Naive thymus-derived CD8-positive, alpha-beta T cell (primary cell): ENCODE measurements at regions not wholly inside any gene's neighbourhood (a gene's known extent, or its start where the extent isn't known, plus 50 kb on each side); places are given as distances from the start of the nearest gene placed in this dataset.
A peak's percentile ranks its signal among the peaks of the same experiment; 100 is the strongest.

Source experiments
- ATAC-seq, 2 donors: fragments of 150-1000 bp; cut with Tn5 transposase in 1 of 2; sonication (Bioruptor Pico), chemical (Tn5 transposase) in 1 of 2; 1 replicate in 1 of 2; 2 replicates in 1 of 2; pipeline ENCODE4 v1.10.0; 2021; ENCODE audit warnings: mild to moderate bottlenecking in 2 of 2, moderate library complexity in 2 of 2
- POLR2A ChIA-PET: fragments of 350-600 bp; sonication (Branson Sonifier 250); formaldehyde crosslinking; loops from one replicate; lab custom pipeline; 2021; ENCODE audit warnings: antibody characterized with exemption; lab: Charles Lee
- DNase-seq, 10 donors: peaks; one replicate each; pipeline versions ENCODE4 v3.0.0 to v3.0.0-alpha.2; 2020 to 2022
- H3K27ac Mint-ChIP-seq, 10 donors: one replicate each; pipeline ENCODE4 v1.8.0; 2020 to 2022; ENCODE audit warnings: mild to moderate bottlenecking in 10 of 10, mixed read lengths in 10 of 10, moderate library complexity in 4 of 10, inconsistent platforms in 1 of 10
- H3K27me3 Mint-ChIP-seq, 5 donors: one replicate each; pipeline ENCODE4 v1.8.0; 2021 to 2022; ENCODE audit warnings: mixed read lengths in 5 of 5
- H3K36me3 Mint-ChIP-seq, 3 donors: one replicate each; pipeline ENCODE4 v1.8.0; 2020 to 2022; ENCODE audit warnings: mixed read lengths in 3 of 3, mild to moderate bottlenecking in 2 of 3, inconsistent platforms in 1 of 3
- H3K4me1 Mint-ChIP-seq, 4 donors: one replicate each; pipeline ENCODE4 v1.8.0; 2021 to 2022; ENCODE audit warnings: mixed read lengths in 4 of 4
- H3K4me3 Mint-ChIP-seq, 10 donors: one replicate each; pipeline ENCODE4 v1.8.0; 2020 to 2022; ENCODE audit warnings: mild to moderate bottlenecking in 10 of 10, mixed read lengths in 10 of 10, moderate library complexity in 6 of 10, inconsistent platforms in 1 of 10
- H3K9me3 Mint-ChIP-seq, 9 donors: one replicate each; pipeline ENCODE4 v1.8.0; 2020 to 2022; ENCODE audit warnings: mixed read lengths in 9 of 9, mild to moderate bottlenecking in 3 of 9, inconsistent platforms in 1 of 9, moderate library complexity in 1 of 9

DNA sequence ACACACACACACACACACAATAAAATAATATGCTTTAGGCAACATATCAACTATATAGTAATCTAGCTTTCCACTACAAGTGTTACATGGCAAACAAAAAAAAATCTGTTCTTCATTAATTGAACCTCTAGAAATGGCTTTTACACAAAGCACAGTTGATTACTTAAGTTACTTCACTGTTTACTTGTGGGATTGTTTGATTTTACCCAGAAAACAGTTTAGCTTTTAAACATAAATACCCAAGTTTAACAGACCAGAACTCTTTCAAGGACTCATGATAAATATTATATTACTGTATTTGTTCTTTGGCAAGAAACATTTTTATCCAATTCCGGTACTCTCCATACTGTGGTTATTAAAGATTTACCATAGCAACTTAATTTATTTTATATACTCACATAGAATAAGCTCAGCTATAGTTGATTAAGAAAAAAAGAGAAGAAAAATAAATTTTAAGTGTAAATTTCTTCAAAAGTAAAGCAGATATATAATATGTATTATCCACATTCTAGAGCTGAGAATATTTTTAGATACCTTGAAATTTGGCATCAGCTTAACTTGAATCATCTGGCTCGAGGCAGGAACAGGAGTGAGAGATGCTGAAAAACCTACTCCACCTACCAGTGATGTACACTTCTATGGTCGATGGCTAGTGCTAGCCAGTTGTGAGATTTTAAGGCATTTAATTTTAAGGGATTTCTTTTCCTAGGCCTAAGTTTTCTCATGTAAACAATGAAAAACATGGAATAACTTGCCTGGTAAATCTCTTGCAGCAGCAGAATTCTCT lies 126.0 kb downstream of the BTG1 start:
- H3K27ac Mint-ChIP-seq: peak overlapping the region in 4 of 10 donors; percentile 13 to 37 (median 23)
- H3K4me1 Mint-ChIP-seq: peaks cover 17 to 36% (median 29%) of the 10 kb centered on the region in 4 donors
- DNase-seq (no peak), ATAC-seq (no peak)
- H3K9me3 Mint-ChIP-seq: peaks cover 0 to 23% (median 4%) of the 10 kb centered on the region in 9 donors
- no peaks in the 10 kb centered on the region for H3K27me3 Mint-ChIP-seq
- POLR2A ChIA-PET: no interaction called here
- peaks cover 0 to 19% (median 14%) of the 10 kb centered on the region in 3 donors for H3K36me3 Mint-ChIP-seq
- H3K4me3 Mint-ChIP-seq: no peak overlapping the region

DNA sequence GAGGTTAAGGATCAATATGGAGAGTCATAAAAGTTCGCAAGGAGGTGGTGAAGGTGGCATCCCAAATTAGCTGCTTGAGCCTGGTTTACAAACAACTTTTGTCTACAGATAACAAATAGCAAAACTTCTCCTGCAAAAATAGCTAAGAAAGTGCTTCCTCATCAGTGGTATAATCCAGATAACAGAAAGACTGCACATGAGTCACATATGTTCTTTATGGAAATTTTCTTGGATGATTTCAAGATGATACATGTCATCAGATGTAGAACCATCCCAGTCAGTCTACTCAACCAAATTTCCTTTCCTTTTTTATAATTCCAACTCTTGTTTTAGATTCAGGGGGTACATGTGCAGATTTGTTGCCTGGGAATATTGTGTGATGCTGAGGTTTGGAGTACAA lies 133.0 kb downstream of the BTG1 start:
- H3K36me3 Mint-ChIP-seq: peaks cover 0 to 17% (median 5%) of the 10 kb centered on the region in 3 donors
- ATAC-seq (no peak), DNase-seq (no peak)
- no peaks in the 10 kb centered on the region for H3K27me3 Mint-ChIP-seq
- peak overlapping the region in 2 of 10 donors; percentile 8 to 39 for H3K4me3 Mint-ChIP-seq
- peaks cover 0 to 13% (median 3%) of the 10 kb centered on the region in 9 donors for H3K9me3 Mint-ChIP-seq
- POLR2A ChIA-PET: interaction anchor here (1.0 to 1.6 kb wide), 5 partner anchors 10 to 147 kb away, joined by 3 to 4 read pairs (median 3); partner anchors contain the start of gene BTG1
- peaks cover 24 to 52% (median 47%) of the 10 kb centered on the region in 4 donors for H3K4me1 Mint-ChIP-seq
- H3K27ac Mint-ChIP-seq: peak overlapping the region in 9 of 10 donors; percentile 7 to 92 (median 73)

DNA sequence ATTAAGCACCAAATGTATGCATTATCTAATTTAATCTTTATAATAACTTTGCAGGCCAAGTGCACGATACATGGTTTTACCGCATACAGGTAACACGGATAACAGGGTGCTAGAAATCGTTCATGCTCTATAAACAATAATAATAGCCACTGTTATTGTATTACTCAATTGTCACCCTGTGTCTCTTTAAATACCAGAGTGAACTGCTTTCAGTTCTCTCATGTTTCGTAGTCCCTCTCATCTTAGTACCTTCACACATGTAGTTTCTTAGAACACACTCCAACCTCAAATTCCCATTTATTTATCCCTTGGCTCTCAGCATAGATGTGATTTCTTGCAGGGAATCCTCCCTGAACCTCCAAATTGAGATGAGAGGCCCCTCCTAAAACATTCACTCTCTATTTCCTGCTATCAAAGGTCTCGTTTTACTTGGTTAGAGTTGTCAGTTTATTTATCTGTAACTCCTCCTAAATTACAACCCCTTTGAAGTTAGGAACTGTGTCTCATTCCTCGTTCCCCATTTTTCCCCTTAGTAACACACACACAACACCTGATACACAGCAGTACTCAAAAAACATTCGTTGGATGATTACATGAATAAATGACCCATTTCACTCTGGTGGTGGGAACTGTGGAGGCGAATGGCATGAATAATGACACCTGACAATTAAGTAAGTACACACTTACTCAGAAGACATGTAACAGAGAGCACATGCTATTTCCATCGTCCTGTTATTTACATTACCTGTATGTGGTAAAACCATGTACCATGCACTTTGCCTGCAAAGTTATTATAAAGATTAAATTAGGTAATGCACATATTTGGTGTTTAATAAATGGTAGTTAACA lies 134.6 kb downstream of the BTG1 start:
- DNase-seq (peak in 1 of 10 donors; percentile 20), ATAC-seq (peak; percentile 56 to 59)
- H3K4me1 Mint-ChIP-seq: peaks cover 30 to 62% (median 52%) of the 10 kb centered on the region in 4 donors

DNA sequence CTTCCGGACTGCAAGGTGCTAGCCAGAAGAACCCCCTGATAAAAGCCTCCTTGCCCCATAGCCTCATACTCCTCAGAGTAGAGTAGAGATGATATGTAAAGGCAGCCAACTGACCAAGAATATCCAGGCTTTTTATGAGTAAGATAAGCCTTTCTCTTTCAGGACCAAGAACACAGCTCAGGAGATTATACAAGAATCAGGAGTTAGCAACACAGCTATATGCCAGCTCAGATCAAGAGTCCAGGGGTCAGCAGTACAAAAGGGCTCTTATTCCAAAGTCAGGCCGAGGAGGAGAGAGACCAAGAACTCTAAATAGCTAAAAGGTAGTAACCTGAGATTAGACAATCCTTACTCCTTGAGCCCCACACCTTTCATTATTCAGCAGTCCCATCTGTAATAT lies 135.3 kb downstream of the BTG1 start:
- H3K36me3 Mint-ChIP-seq: peaks cover 0 to 11% (median 7%) of the 10 kb centered on the region in 3 donors
- no peak for DNase-seq
- peak overlapping the region; percentile 69 to 92 (median 86) for H3K27ac Mint-ChIP-seq
- no peak for ATAC-seq
- H3K4me3 Mint-ChIP-seq: peak overlapping the region in 9 of 10 donors; percentile 12 to 45 (median 39)
- peaks cover 0 to 11% (median 3%) of the 10 kb centered on the region in 9 donors for H3K9me3 Mint-ChIP-seq
- peaks cover 31 to 64% (median 55%) of the 10 kb centered on the region in 4 donors for H3K4me1 Mint-ChIP-seq
- POLR2A ChIA-PET: interaction anchor here (0.9 to 2.4 kb wide), 4 partner anchors 10 to 134 kb away, joined by 4 to 13 read pairs (median 4); no protein-coding TSS in a partner anchor
- no peaks in the 10 kb centered on the region for H3K27me3 Mint-ChIP-seq

More for the DNA sequence above, 134.6 kb downstream of the BTG1 start:
- Mint-ChIP-seq H3K9me3 (peaks cover 0 to 9% (median 3%) of the 10 kb centered on the region in 9 donors), H3K27ac (peak overlapping the region; percentile 83 to 94 (median 91)), H3K4me3 (peak overlapping the region; percentile 54 to 87 (median 81)), H3K36me3 (peaks cover 0 to 14% (median 4%) of the 10 kb centered on the region in 3 donors), H3K27me3 (no peaks in the 10 kb centered on the region)
- POLR2A ChIA-PET: interaction anchor here (0.6 to 2.4 kb wide), 5 partner anchors 12 to 135 kb away, joined by 3 to 13 read pairs (median 4); partner anchors contain the start of gene BTG1

DNA sequence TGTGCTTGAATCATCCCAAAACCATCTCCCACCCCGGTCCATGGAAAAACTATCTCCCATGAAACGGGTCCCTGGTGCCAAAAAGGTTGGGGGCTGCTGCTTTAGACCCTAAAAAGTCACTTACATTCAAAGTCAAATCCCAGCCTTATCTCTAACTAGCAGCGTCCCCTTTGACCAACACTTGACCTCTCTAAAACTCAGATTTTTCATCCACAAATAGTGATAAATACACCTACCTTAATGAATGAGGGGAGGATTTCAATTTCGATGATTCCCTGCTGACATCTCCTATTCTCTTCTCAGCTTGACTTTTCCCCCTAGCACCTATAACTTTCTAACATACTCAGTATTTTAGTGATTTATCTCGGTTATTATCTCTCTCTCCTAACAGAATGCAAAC lies 137.3 kb downstream of the BTG1 start:
- DNase-seq (no peak), ATAC-seq (no peak)
- Mint-ChIP-seq H3K27me3 (no peaks in the 10 kb centered on the region), H3K9me3 (peaks cover 0 to 11% (median 3%) of the 10 kb centered on the region in 9 donors), H3K27ac (peak overlapping the region in 9 of 10 donors; percentile 43 to 92 (median 74)), H3K4me3 (peak overlapping the region in 1 of 10 donors; percentile 34), H3K36me3 (peaks cover 0 to 8% (median 7%) of the 10 kb centered on the region in 3 donors), H3K4me1 (peaks cover 41 to 82% (median 74%) of the 10 kb centered on the region in 4 donors)
- POLR2A ChIA-PET: interaction anchor here (0.6 to 3.0 kb wide), 3 partner anchors 125 to 137 kb away, joined by 3 to 15 read pairs (median 3); partner anchors contain the start of gene BTG1

DNA sequence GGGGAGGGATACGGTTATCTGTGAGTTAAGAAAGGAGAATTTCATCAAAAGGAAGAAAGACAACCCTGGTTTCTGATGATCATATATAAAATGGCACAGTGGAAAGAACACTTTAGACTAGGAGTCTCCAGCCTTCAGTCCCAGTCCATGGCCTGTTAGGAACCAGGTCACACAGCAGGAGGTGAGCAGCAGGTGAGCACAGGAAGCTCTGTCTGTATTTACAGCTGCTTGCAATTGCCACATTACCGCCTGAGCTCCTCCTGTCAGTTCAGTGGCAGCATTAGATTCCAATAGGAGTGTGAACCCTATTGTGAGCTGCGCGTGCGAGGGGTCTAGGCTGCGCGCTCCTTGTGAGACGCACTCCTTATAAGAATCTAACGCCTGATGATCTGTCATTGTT lies 137.9 kb downstream of the BTG1 start:
- H3K9me3 Mint-ChIP-seq: peaks cover 0 to 11% (median 2%) of the 10 kb centered on the region in 9 donors
- H3K4me1 Mint-ChIP-seq: peaks cover 44 to 84% (median 77%) of the 10 kb centered on the region in 4 donors
- no peaks in the 10 kb centered on the region for H3K27me3 Mint-ChIP-seq
- peaks cover 0 to 7% (median 7%) of the 10 kb centered on the region in 3 donors for H3K36me3 Mint-ChIP-seq
- DNase-seq (no peak), ATAC-seq (no peak)
- peak overlapping the region in 2 of 10 donors; percentile 1 to 17 for H3K4me3 Mint-ChIP-seq
- H3K27ac Mint-ChIP-seq: peak overlapping the region in 8 of 10 donors; percentile 34 to 79 (median 58)
- POLR2A ChIA-PET: interaction anchor here (0.6 to 3.0 kb wide), 4 partner anchors 21 to 137 kb away, joined by 3 to 15 read pairs (median 4); partner anchors contain the start of gene BTG1

DNA sequence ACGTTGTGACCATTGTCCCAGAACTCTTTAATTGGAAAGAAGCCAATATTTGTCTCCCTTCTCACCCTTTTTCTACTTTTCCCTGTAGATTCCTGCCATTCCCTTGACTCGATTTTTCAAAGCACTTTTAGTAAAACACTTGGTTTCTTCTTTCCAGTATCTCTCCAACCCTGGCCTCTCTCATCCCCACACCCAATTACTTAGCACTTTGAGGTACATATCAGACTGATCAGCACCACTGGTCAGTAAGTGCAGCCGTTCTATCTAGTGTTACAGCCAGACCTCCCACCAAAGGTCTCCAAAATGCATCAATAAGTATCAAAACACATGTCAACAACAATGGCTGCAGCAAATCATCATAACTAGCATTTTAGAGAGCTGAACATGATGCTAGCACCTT lies 141.9 kb downstream of the BTG1 start:
- H3K27ac Mint-ChIP-seq: peak overlapping the region in 9 of 10 donors; percentile 6 to 91 (median 56)

DNA sequence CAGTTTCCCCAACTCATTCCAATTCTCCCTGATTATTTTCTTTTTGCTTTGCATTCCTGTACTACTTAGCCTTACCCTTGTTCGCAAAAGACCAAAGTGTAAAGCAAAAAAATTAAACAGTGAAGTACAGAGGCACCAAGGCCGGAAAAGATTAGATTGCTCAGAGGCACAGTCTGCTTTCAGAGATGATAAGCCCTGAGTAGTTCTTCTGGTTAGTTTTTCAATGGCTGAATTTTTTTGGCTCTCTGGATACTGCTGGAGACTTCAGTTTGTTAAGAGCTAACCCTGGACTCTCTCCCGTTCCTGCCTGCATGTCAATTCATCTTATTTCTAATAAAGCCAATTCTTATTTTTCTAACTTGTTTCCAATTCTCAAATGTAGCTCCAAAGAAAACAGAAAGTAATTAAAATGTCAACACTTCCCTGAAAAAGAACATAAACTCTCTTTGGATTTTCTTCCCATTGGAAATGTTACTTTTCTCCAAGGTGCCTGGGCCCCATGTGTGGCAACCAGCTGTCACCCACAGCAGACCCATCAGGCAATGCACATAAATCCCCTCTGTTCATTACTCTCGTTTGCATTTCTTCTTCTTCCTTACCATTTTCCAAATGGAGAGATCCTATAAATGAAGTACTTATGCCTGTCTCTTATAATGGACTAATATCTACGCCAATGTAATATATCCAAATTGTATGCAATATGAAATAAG lies 142.8 kb downstream of the BTG1 start:
- Mint-ChIP-seq H3K4me1 (peaks cover 28 to 60% (median 58%) of the 10 kb centered on the region in 4 donors), H3K36me3 (peaks cover 0 to 31% (median 27%) of the 10 kb centered on the region in 3 donors), H3K4me3 (peak overlapping the region; percentile 23 to 79 (median 60)), H3K27me3 (no peaks in the 10 kb centered on the region), H3K27ac (peak overlapping the region; percentile 78 to 96 (median 88)), H3K9me3 (peaks cover 9 to 36% (median 26%) of the 10 kb centered on the region in 9 donors)
- DNase-seq (no peak), ATAC-seq (peak; percentile 54 to 74)
- POLR2A ChIA-PET: interaction anchor here (0.5 to 1.5 kb wide), 7 partner anchors 10 to 142 kb away, joined by 3 to 10 read pairs (median 3); partner anchors contain the start of gene BTG1

More for the DNA sequence above, 141.9 kb downstream of the BTG1 start:
- DNase-seq (no peak), ATAC-seq (no peak)
- Mint-ChIP-seq H3K4me1 (peaks cover 28 to 67% (median 61%) of the 10 kb centered on the region in 4 donors), H3K4me3 (peak overlapping the region in 4 of 10 donors; percentile 3 to 33 (median 18)), H3K9me3 (peaks cover 7 to 31% (median 17%) of the 10 kb centered on the region in 9 donors), H3K36me3 (peaks cover 0 to 26% (median 20%) of the 10 kb centered on the region in 3 donors), H3K27me3 (no peaks in the 10 kb centered on the region)
- POLR2A ChIA-PET: interaction anchor here (0.9 to 1.5 kb wide), 4 partner anchors 9 to 142 kb away, joined by 3 to 10 read pairs (median 4); partner anchors contain the start of gene BTG1

DNA sequence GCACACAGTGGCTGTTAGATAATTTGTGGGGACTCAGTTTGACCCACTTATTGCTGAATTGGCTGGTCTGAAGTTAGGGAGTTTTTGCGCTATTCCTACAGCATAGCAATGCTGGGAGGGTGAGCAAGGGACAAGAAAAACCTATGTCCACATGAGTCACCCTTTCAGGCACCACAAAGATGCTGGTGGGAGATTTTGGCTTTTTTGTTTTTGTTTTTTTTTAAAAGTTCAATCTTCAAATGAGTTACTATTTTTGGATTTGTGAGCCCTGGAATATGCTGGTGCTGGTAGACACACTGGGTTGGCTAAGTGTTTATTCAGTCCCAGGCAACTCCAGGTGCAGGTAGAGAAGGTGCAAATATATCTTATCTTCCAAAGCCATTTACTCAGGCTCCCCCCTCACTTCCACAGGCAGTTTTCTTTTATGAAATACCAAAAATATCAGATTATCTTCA lies 143.4 kb downstream of the BTG1 start:
- Mint-ChIP-seq H3K4me3 (peak overlapping the region; percentile 23 to 79 (median 60)), H3K27me3 (no peaks in the 10 kb centered on the region), H3K9me3 (peaks cover 9 to 36% (median 29%) of the 10 kb centered on the region in 9 donors), H3K4me1 (peaks cover 24 to 56% (median 54%) of the 10 kb centered on the region in 4 donors), H3K36me3 (peaks cover 0 to 33% (median 27%) of the 10 kb centered on the region in 3 donors), H3K27ac (peak overlapping the region; percentile 78 to 96 (median 88))
- POLR2A ChIA-PET: interaction anchor here (1.4 kb wide), 1 partner anchor 143 kb away, joined by 10 read pairs; the partner anchor contains the start of gene BTG1
- DNase-seq: no peak
- peak; percentile 10 to 53 for ATAC-seq

DNA sequence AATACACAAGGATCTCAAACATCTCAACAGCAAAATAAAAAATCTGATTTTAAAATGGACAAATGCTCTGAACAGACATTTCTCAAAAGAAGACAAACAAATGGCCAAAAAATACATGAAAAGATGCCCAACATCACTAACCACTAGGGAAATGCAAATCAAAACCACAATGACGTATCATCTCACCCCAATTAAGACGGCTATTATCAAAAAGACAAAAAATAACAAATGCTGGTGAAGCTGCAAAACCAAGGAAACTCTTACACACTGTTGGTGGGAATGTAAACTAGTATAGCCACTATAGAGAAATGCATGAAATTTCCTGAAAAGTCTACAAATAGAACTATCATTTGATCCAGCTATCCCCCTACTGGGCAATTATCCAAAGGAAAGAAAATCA lies 145.0 kb downstream of the BTG1 start:
- Mint-ChIP-seq H3K36me3 (peaks cover 0 to 35% (median 20%) of the 10 kb centered on the region in 3 donors), H3K27ac (peak overlapping the region in 6 of 10 donors; percentile 7 to 49 (median 32)), H3K9me3 (peaks cover 7 to 40% (median 25%) of the 10 kb centered on the region in 9 donors), H3K27me3 (no peaks in the 10 kb centered on the region), H3K4me3 (no peak overlapping the region), H3K4me1 (peaks cover 23 to 54% (median 45%) of the 10 kb centered on the region in 4 donors)
- POLR2A ChIA-PET: interaction anchor here (1.2 to 3.2 kb wide), 2 partner anchors 9 to 144 kb away, joined by 4 to 19 read pairs; partner anchors contain the start of gene BTG1
- DNase-seq (peak in 1 of 10 donors; percentile 35), ATAC-seq (no peak)
